Testis (tissue), 2 donors: ENCODE measurements at regions not wholly inside any gene's neighbourhood (a gene's known extent, or its start where the extent isn't known, plus 50 kb on each side); places are given as distances from the start of the nearest gene placed in this dataset.
"Not testable (repeated sequence)": the region's sequence is repeated elsewhere in the genome, so short reads cannot be mapped to it uniquely, and the experiment has no call there.

ENCODE experiments used
- CTCF ChIP-seq, 3 experiments: fragments of 450-650 bp in 2 of 3; fragments of 200-600 bp in 1 of 3; sonication (generic) in 1 of 3; IDR thresholded peaks; one replicate each; pipeline ENCODE4 v1.5.1; 2016 to 2019; ENCODE audit warnings: antibody characterized with exemption in 3 of 3, mild to moderate bottlenecking in 2 of 3, moderate library complexity in 1 of 3
- POLR2A ChIP-seq: fragments of 450-650 bp; IDR thresholded peaks from one replicate; pipeline ENCODE4 v1.6.1; 2017; ENCODE audit warnings: antibody characterized with exemption, mild to moderate bottlenecking, moderate library complexity

GRCh38 chr1:184876015-184876414, 98.3 kb downstream of the NIBAN1 start:
- TF ChIP-seq CTCF (IDR thresholded peaks at IDR 0.05); POLR2A: not testable (repeated sequence)
